ENCODE measurements at regions not wholly inside any gene's neighbourhood (a gene's known extent, or its start where the extent isn't known, plus 50 kb on each side); places are given as distances from the start of the nearest gene placed in this dataset.

GRCh38 chr4:57985161-57985560 is 875.0 kb upstream of the IGFBP7 start (continued):
- TF ChIP-seq USF2 (IDR thresholded peaks at IDR 0.05; ENCODE audit: borderline replicate concordance, low read depth, low read length) = no peak
- TF ChIP-seq ATF7 (IDR thresholded peaks at IDR 0.05; ENCODE audit: low read depth) = no peak
- no peak for TF ChIP-seq MYC (IDR thresholded peaks at IDR 0.05; ENCODE audit: insufficient read depth, insufficient read length, insufficient replicate concordance, low read length, severe bottlenecking)
- TF ChIP-seq POLR2AphosphoS5 (IDR thresholded peaks at IDR 0.05; ENCODE audit: low read length) = no peak

DNA sequence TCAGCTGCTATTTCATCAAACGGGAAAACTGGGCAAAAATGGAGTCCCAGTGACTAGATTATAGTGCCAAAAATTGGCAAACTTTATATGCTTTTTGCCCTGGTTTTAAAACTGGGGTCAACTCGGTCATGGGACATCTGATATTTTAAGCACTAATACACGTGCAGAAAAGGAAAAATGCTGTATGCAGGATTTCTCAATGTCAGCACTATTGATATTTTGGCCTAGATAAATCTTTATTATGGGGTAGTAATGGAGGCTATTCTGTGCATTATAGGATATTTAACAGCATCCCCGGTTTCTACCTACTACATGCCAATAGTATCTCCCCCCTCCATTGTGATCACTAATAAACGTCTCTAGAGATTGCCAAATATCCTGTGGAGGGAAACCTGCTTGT is 870.9 kb upstream of the IGFBP7 start:
- POLR2A ChIA-PET = no interaction called here
- no peak overlapping the region for H3K4me3 ChIP-seq
- CTCF ChIA-PET = no interaction called here
- in situ Hi-C loops (cut with MboI) = no loop called here
- DNase-seq (ENCODE audit: low read depth, low spot score) = no peak
- no TSS peak for BruUV-seq (replicated peaks)
- no peak overlapping the region for H3K9ac ChIP-seq (ENCODE audit: control insufficient read depth, insufficient read depth, low read length)
- WGBS (ENCODE audit: insufficient coverage, insufficient replicate concordance, low lambda C conversion rate, missing lambda C conversion rate) = under 1% methylated on average over 5 of the region's 5 CpGs
- FAIRE-seq = no peak
- SMC1A ChIA-PET (ENCODE audit: uncharacterized antibody, unreplicated experiment) = no interaction called here
- TF ChIP-seq ZNF24 (IDR thresholded peaks at IDR 0.05) (no peak), WRNIP1 (IDR thresholded peaks at IDR 0.05; ENCODE audit: borderline replicate concordance, low read depth, low read length) (no peak), PML (IDR thresholded peaks at IDR 0.05; ENCODE audit: low read length) (no peak), BMI1 (IDR thresholded peaks at IDR 0.05; ENCODE audit: borderline replicate concordance) (no peak), HDGF (IDR thresholded peaks at IDR 0.05) (no peak), YBX1 (IDR thresholded peaks at IDR 0.05) (no peak), IRF3 (IDR thresholded peaks at IDR 0.05) (no peak), ZNF274 (IDR thresholded peaks at IDR 0.05; ENCODE audit: insufficient read depth, insufficient read length) (no peak), IKZF2 (IDR thresholded peaks at IDR 0.05) (no peak), CHD1 (IDR thresholded peaks at IDR 0.05; ENCODE audit: low read depth, low read length) (no peak), BCL11A (IDR thresholded peaks at IDR 0.05; ENCODE audit: low read depth, low read length) (no peak), CBX3 (IDR thresholded peaks at IDR 0.05; ENCODE audit: borderline replicate concordance, low read depth) (no peak), MXI1 (IDR thresholded peaks at IDR 0.05; ENCODE audit: low read depth, low read length) (no peak), GATAD2B (conservative IDR thresholded peaks at IDR 0.05; ENCODE audit: low read depth) (no peak), ZNF207 (IDR thresholded peaks at IDR 0.05; ENCODE audit: borderline replicate concordance) (no peak), POLR2AphosphoS2 (IDR thresholded peaks at IDR 0.05; ENCODE audit: low read depth, low read length) (no peak), ETV6 (conservative IDR thresholded peaks at IDR 0.05 in 1 of 2, IDR thresholded peaks at IDR 0.05 in 1 of 2; ENCODE audit: borderline replicate concordance in 1 of 2, low read depth in 1 of 2) (no peak), SREBF2 (IDR thresholded peaks at IDR 0.05; ENCODE audit: low read length) (no peak), ZNF384 (IDR thresholded peaks at IDR 0.05; ENCODE audit: borderline replicate concordance, low read depth, low read length) (no peak)
- TF ChIP-seq, protein P1, sequence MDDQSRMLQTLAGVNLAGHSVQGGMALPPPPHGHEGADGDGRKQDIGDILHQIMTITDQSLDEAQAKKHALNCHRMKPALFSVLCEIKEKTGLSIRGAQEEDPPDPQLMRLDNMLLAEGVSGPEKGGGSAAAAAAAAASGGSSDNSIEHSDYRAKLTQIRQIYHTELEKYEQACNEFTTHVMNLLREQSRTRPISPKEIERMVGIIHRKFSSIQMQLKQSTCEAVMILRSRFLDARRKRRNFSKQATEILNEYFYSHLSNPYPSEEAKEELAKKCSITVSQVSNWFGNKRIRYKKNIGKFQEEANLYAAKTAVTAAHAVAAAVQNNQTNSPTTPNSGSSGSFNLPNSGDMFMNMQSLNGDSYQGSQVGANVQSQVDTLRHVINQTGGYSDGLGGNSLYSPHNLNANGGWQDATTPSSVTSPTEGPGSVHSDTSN (IDR thresholded peaks at IDR 0.05; ENCODE audit: insufficient replicate concordance, low read depth, low read length) = no peak
- ATAC-seq = no peak
- RAD21 ChIA-PET (ENCODE audit: unreplicated experiment) = no interaction called here
- H3K4me1 ChIP-seq (ENCODE audit: control insufficient read depth, insufficient read depth, low read length) = no peaks in the 10 kb centered on the region
- no peak overlapping the region for H3K27ac ChIP-seq (ENCODE audit: control insufficient read depth, insufficient read depth)
- H4K20me1 ChIP-seq (ENCODE audit: control insufficient read depth, insufficient read depth) = no peaks in the 10 kb centered on the region
- intact Hi-C loops (cut with micrococcal nuclease; ENCODE audit: unreplicated experiment) = no loop called here
- H3K79me2 ChIP-seq (ENCODE audit: control insufficient read depth, insufficient read depth, low read length) = no peaks in the 10 kb centered on the region
- no peak overlapping the region for H3K4me2 ChIP-seq (ENCODE audit: control insufficient read depth, insufficient read depth)
- H3K36me3 ChIP-seq (ENCODE audit: control insufficient read depth in 2 of 2, insufficient read depth in 2 of 2, low read length in 1 of 2) = no peaks in the 10 kb centered on the region
- H3K27me3 ChIP-seq (replicated peaks in 1 of 2; ENCODE audit: control insufficient read depth in 2 of 2, insufficient read depth in 2 of 2, low read length in 1 of 2) = no peaks in the 10 kb centered on the region
- H2AFZ ChIP-seq (ENCODE audit: control insufficient read depth, low read depth, low read length) = no peak overlapping the region
- H3K9me3 ChIP-seq (replicated peaks; ENCODE audit: control insufficient read depth, insufficient read depth, low read length) = no peaks in the 10 kb centered on the region

Data from GM12878 (cell line).